GM19372 (cell line): ENCODE measurements at regions not wholly inside any gene's neighbourhood (a gene's known extent, or its start where the extent isn't known, plus 50 kb on each side); places are given as distances from the start of the nearest gene placed in this dataset.

Experiments
- ATAC-seq: cut with Tn5 transposase; IDR thresholded peaks from one replicate; pipeline ENCODE4 v1.9.1; 2021; ENCODE audit warnings: mild to moderate bottlenecking, low read depth, moderate library complexity; ENCODE audit not compliant: unreplicated experiment

DNA sequence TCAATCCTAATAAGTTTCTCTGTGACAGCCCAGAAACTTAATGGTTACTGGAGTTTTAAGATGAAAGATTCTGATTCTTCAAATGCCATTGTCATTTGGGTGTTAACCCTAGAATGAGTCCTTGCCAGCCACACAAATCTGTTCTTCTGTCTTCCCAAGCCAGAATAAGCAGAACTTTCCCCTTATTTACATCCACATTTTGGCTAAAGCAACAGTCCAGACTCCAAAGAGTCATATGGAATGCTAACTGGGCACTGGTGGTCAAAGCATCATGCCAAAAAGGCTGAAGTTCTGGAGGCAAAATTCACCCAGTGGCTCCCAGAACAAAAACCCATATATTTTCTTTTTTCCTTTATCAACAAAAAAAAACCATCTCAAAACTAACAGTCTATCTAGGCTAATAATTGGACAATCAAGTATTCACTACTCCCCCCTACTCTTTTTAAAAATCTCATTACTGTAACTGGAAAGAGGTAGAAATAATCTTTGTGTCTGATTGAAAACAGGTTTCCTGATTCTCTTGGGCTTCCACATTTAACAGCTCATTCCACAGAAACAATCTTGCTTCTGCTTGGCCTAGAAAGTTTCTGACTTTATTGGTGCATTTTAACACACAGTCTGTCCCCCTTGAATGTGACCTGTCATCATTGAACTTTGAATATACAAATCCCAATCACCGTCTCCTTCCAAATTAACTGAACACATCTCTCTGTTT lies 89.6 kb upstream of the SETBP1 start:
- ATAC-seq: no peak

DNA sequence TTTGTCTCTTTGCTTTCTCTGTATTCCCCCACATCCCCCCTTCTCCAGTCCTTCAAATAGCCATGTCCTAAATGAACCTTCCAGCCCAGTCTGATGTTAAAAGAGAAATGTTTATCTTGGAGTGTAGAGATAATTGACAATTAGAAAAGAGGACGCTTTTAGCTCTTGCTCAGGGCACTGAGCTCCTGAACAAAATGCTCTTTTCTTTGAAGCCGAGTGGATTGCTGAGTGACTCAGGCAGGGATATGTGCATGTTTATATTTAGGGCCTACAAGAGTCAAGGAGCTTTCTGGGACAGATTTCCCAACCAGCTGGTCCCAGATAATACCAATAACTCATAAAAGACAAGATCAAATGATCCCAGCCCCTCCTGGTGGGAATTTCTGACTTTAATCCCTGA lies 88.0 kb upstream of the SETBP1 start:
- no peak for ATAC-seq

DNA sequence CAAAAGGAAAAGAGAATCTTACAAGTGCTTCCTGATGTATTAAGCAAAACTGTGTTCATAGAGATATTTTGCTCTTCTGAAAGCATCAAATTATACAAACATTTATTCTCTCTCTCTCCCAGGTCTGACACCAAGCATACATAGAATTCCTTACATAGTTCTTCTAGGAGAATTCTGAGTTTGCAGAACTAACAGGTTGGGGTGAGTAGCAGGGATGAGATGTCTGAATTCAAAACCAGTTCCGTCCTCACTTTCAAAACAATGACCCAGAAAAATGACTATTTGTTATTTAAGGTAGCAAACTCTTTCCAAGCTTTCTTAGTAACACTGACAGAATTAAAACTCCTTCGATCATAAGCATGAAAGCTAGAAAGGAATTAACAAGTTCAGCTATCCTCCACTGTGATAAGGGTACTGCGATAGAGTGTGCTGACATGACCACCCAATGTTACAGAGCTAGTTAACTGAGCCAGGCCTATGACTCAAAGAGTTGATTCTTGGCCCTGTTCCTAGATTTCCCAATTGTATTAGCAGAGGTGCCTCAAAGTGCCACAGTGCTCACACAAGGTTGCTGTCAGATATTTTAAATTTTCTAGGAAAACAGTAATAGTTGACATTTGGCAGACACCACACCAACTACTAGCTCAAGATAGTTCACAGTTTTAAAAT lies 85.8 kb upstream of the SETBP1 start:
- no peak for ATAC-seq

DNA sequence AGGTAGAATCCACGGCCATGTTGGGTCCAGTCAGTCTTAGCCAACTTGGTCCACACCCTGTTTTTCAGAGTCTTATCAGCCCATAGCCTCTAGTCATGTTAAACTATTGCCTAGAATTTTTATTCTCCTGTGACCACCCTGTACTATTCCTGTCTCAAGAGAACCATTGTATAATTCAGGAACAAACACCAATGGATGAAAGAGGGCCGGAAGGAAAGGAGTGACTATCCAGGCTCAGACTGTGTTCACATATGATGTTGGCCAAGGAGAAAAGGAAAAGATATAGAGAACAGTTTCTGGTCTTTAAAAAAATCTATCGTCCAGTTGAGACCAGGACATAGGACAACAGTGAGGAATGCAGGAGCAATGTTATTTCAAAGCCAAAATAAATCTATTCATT lies 82.9 kb upstream of the SETBP1 start:
- ATAC-seq: no peak

DNA sequence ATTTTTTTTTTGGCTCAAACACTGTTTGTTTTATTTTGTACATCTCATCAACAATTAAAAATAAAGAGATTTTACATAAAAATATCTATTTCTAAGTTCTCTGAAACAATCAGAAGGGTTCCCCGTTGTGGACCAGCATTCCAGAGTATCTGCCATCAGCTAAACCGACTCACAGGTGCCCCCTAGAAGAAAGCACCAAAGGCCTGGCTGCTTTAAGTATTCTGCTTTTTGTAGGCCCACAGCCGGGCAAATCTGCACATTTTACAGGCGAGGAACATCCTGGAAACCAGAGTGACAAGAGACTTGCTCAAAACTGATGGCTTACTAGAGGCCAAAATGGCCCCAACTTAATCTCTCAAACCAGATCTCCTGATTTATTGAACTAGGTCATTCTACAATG lies 82.2 kb upstream of the SETBP1 start:
- no peak for ATAC-seq

DNA sequence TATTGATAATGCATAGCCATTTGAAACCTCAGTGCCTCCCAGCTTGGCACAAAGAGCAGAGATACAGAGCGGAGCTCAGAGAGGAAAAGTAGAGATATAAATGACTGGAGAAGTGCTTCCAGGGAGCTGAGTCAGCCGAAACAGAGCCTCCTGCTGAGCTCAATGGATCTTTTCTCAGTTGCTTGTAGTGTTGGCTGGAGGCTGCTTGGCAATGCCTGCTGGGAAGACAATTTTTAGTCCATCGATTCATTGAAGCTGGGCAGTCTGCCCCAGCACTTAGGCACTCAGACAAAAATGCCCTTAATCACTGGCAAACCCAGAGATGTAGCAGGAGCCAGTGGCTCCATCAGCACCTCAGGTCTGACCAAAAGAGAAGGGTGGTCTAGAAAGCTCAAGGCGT lies 81.3 kb upstream of the SETBP1 start:
- no peak for ATAC-seq

DNA sequence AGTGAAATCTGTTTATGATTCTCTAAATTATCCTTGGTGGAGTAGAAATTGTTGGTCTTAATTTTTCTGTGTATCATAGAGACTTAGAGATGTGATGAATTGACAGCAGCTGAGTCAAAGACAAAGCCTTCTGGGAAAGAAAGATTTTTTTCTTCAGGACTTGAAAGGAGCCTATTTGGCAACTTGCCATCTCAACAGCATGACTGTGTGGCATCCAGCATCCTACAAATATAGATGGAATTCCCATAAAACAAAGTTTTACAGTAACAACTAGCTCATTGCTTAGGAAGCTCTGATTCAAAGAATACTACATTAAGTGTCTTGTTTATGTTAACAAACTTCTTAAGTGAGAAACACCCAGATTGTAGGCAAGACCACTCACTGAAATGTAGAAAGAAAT lies 79.2 kb upstream of the SETBP1 start:
- ATAC-seq: no peak

DNA sequence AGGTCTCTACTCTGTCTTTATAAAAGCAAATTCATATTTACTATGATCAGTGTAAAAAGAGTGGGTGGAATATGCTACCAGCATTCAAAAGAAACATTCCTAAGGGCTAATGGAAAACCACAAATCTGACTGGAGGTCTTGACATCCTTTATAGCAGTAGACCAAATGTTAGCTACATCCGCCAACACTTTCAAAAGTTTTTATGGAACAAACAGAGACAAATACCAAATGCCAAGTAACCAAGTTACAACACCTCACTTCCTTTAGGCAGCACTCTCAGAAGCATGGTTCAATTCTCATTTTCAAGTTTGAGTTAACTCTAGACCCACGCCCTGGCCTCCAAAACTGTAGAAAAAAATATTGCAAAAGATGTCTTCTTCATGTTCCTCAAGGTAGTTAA lies 78.3 kb upstream of the SETBP1 start:
- ATAC-seq: no peak

DNA sequence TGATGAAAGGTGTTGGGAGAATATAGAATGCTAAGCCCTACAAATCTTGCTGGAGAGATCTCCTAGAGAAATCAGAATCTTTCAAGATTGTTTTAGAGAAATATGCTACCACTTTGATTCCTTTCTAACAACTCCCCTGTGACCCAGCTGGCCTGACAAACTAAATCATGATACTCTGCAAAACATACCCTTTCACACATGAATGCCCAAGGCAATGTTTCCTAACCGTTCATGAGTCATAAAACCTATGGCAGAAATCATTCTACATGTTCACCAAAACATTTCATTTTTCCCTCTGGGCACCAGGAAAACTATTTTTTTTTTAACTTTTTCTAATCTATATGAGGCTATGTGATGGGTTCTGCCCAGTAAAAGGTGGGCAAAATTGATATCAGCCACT lies 77.8 kb upstream of the SETBP1 start:
- no peak for ATAC-seq

DNA sequence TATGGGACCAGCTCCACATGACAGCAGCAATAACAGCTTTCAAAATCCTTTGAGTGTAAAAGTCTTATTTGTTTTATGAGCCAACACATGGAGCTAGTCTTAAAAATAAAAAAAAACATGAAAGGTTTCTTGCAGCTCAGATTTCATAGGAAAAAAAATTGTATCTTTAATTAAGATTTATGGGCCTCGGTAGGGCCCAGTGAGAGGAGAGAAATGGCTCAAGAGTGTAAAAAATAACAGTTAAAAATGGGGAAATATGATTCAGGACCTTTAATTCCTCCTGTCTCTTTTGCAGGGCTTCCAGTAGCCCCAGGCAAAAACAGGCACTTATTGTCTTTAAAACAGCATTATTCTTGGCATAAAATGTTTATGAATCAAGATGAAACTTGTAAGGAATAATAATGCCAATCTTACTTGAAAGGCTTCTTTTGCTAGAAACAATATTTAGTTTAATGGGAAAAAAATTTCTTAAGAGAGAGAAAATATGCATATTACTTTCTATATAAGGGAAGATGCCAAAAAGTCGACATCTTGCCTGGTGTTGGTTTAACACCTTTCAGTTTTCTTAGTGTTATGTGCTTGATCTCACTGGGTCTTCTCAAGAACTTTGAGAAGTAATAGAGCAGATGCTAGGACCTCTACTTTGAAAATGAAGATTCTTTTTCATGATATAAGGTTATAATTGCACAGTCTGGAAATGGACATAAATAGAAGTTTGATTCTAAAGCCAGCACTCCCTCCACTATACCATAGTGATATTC lies 71.3 kb upstream of the SETBP1 start:
- no peak for ATAC-seq

DNA sequence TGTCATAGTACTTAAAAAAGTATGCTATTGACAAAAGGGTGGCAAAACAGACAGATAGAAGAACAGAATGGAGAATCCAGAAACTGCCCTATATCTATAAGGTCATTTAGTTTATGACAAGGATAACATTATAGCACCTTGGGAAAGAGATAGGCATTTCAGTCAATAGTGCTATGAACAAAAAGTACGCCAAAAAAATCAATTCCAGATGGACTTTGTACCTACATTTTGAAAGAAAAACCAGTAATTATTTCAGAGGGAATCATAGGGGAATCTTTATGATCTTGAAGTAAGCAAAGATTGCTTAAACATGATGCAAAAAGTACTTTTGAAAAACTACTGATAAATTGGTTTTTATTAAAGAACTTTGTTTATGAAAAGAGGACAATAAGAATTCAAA lies 59.9 kb upstream of the SETBP1 start:
- no peak for ATAC-seq

DNA sequence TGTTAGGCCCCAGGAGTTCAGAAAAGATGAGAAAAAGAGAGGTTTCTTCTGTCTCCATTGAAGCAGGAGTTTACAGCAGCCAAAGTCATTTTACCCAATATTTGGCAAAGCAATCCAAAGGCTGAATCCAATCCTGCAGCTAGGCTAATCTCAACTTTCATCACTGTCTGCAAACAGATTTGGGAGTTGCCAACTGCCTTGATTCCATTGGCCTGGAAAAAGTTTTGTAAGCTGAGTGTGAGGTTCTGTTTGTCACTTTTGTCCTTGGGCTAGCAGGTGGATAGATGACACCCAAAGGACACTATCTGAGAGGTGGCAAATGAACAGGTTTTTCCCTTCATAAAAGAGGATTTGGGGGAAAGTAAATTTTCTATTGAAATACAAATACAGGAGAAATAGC lies 56.6 kb upstream of the SETBP1 start:
- no peak for ATAC-seq

DNA sequence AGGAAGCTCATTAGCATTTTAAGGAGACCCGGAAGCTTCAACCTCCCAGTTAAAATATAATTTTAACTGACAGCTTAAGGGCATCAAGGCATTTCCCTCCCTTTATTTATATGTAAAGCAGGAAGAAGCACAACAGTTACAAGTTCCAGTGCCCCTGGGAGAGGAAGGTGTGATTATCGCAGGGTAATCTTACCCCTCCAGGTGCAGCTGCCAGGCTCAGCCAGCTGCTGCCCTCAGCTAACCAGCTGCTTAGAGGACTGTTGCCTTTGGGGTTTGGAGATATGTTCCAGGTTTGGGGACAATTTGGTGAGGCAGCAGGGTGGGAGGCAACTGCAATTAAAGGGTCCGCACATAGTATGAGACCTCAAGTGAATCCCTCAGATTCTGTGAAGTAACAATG lies 55.3 kb upstream of the SETBP1 start:
- no peak for ATAC-seq

DNA sequence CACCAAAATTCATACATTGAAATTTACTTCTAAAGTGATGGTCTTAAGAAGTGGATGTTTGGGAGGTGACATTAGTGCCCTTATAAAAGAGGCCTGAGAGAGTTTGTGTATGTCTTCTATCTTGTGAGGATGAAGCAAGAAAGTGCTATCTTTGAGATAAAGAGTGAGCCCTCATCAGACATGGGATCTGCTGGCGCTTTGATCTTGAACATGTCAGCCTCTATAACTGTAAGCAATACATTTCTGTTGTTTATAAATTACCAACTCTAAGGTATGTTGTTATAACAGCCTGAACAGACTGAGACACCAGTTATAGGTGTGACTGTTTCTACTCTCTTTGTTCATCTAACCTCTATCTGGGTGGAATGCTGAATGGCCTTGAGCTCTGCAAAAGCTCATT lies 54.5 kb upstream of the SETBP1 start:
- no peak for ATAC-seq

DNA sequence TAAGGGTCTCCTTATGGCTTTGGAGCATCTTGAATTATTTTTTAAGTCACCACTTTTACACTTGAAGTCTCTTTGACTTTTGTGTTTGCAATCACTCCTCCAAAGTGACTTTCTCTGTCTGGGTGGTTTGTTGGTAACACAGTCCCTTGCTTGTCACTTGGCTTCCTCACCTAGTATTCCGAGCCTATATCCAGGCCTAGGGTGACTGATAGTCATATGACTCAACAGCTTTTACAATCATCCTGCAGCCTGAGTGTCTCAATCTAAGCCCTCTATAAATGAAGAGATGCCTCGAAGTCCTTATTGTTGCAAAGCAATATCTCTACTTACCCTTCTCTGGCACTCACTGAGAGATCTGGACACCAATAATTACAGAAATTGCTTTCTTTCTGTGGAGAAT lies 53.9 kb upstream of the SETBP1 start:
- no peak for ATAC-seq

DNA sequence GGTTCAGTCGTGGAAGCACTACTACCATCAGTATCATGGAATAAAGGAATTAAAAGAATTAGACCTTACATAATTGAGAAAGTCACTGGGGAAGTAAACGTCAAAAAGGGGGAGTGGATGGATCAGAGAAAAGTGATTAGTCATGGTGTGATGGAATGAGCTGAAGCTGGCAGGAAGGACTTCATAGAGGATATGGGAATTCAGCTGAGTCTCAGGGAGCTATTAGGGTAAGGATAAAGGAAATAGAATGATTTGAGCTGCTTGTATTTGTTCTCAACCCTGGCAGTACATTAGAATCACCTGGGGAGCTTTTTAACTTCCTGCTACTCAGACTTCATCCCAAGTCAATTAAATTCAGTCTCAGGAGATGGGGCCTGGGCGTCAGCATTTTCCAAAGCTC lies 53.4 kb upstream of the SETBP1 start:
- no peak for ATAC-seq

DNA sequence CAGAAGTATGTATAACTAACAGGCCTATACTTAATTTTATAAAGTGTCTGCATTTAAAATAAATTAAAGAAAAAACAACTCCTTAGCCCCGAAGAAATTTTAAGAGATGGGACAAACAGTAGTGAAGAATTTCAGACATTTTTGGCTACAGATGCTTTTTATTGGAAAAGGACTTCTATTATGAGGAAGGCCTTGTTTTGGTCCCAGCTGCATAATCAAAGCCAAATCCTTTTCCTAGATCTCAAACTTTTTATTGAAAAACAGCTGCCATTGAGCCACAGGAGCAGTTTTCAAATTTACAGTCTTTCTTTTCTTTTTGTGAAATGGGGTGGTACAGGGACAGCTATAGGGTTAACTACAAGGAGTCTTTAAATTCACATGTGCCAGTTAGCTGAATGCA lies 51.3 kb upstream of the SETBP1 start:
- no peak for ATAC-seq

DNA sequence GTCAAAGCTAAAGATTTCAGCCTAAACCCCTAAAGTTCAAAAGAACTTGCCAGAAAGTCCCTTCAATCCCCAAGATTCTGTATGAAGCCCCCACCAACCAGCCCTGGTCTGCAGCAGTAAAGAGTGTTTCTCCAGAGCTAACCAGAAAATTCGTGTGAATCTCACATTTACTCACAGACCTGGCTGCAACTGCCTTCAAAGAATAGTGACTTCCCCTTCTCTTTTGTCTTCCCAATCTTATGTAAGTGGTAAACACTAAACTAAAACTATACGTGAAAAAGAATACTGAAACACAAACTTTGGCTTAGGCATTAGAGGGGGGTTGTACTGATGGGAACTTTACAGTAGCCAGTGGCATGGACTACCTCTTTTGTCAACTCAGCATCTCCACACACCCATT lies 50.6 kb upstream of the SETBP1 start:
- no peak for ATAC-seq
